ENCODE measurements at regions not wholly inside any gene's neighbourhood (a gene's known extent, or its start where the extent isn't known, plus 50 kb on each side); places are given as distances from the start of the nearest gene placed in this dataset.
A peak's percentile ranks its signal among the peaks of the same experiment; 100 is the strongest.

GRCh38 chr5:143459433-143459832 lies 55.9 kb upstream of the NR3C1 start:
- no peak overlapping the region for H2AFZ ChIP-seq (ENCODE audit: control insufficient read depth, low read length)
- no peak overlapping the region for H3K4me3 ChIP-seq (ENCODE audit: control insufficient read depth in 2 of 3, extremely low read depth in 1 of 3, insufficient read depth in 2 of 3, low read depth in 1 of 3, low read length in 3 of 3)
- dilution Hi-C loops (cut with MboI; ENCODE audit: extremely low pct_ligation_motif_present, low sequenced_read_pairs): no loop called here
- no peak overlapping the region for H3K27ac ChIP-seq (ENCODE audit: control insufficient read depth, insufficient read depth, low read length)
- no peak overlapping the region for H3K4me2 ChIP-seq (ENCODE audit: control insufficient read depth, extremely low read depth, insufficient read depth, low read depth, low read length)
- FAIRE-seq: no peak
- H3K36me3 ChIP-seq (ENCODE audit: control insufficient read depth in 2 of 2, extremely low read depth in 1 of 2, insufficient read depth in 2 of 2, low read length in 2 of 2): no peaks in the 10 kb centered on the region
- no peaks in the 10 kb centered on the region for H3K27me3 ChIP-seq (ENCODE audit: control insufficient read depth, extremely low read depth, insufficient read depth, low read length)
- H4K20me1 ChIP-seq (ENCODE audit: control insufficient read depth, extremely low read depth, insufficient read depth, low read length): no peaks in the 10 kb centered on the region
- no peak overlapping the region for H3K9ac ChIP-seq (ENCODE audit: control insufficient read depth, extremely low read depth, insufficient read depth, low read length)
- H3K9me3 ChIP-seq (ENCODE audit: control insufficient read depth, low read depth, low read length): no peaks in the 10 kb centered on the region
- no peaks in the 10 kb centered on the region for H3K79me2 ChIP-seq (ENCODE audit: control insufficient read depth, insufficient read depth, low read length)
- no peak for DNase-seq (ENCODE audit: low read depth, low spot score)
- TF ChIP-seq CTCF (optimal IDR thresholded peaks at IDR 0.05 in 1 of 3, IDR thresholded peaks at IDR 0.05 in 1 of 3, conservative IDR thresholded peaks at IDR 0.05 in 1 of 3; ENCODE audit: extremely low read depth in 1 of 3, insufficient read depth in 2 of 3, low read length in 3 of 3): no peak
- no peak for TF ChIP-seq EZH2 (IDR thresholded peaks at IDR 0.05; ENCODE audit: low read length)
- H3K4me1 ChIP-seq (ENCODE audit: control insufficient read depth, extremely low read depth, insufficient read depth, low read length): peaks cover 8% of the 10 kb centered on the region
- no peaks in the 10 kb centered on the region for H3K9me1 ChIP-seq (ENCODE audit: control insufficient read depth, extremely low read depth, insufficient read depth, low read length)

GRCh38 chr5:143456952-143457547 lies 53.6 kb upstream of the NR3C1 start:
- dilution Hi-C loops (cut with MboI; ENCODE audit: extremely low pct_ligation_motif_present, low sequenced_read_pairs): no loop called here
- no peaks in the 10 kb centered on the region for H4K20me1 ChIP-seq (ENCODE audit: control insufficient read depth, extremely low read depth, insufficient read depth, low read length)
- no peak for TF ChIP-seq CTCF (optimal IDR thresholded peaks at IDR 0.05 in 1 of 3, IDR thresholded peaks at IDR 0.05 in 1 of 3, conservative IDR thresholded peaks at IDR 0.05 in 1 of 3; ENCODE audit: extremely low read depth in 1 of 3, insufficient read depth in 2 of 3, low read length in 3 of 3)
- TF ChIP-seq EZH2 (IDR thresholded peaks at IDR 0.05; ENCODE audit: low read length): no peak
- H3K27me3 ChIP-seq (ENCODE audit: control insufficient read depth, extremely low read depth, insufficient read depth, low read length): no peaks in the 10 kb centered on the region
- DNase-seq (ENCODE audit: low read depth, low spot score): no peak
- H3K27ac ChIP-seq (ENCODE audit: control insufficient read depth, insufficient read depth, low read length): no peak overlapping the region
- no peak overlapping the region for H3K4me2 ChIP-seq (ENCODE audit: control insufficient read depth, extremely low read depth, insufficient read depth, low read depth, low read length)
- H3K9me1 ChIP-seq (ENCODE audit: control insufficient read depth, extremely low read depth, insufficient read depth, low read length): no peaks in the 10 kb centered on the region
- H3K9ac ChIP-seq (ENCODE audit: control insufficient read depth, extremely low read depth, insufficient read depth, low read length): no peak overlapping the region
- peaks cover 8% of the 10 kb centered on the region for H3K4me1 ChIP-seq (ENCODE audit: control insufficient read depth, extremely low read depth, insufficient read depth, low read length)
- no peaks in the 10 kb centered on the region for H3K9me3 ChIP-seq (ENCODE audit: control insufficient read depth, low read depth, low read length)
- H3K36me3 ChIP-seq (ENCODE audit: control insufficient read depth in 2 of 2, extremely low read depth in 1 of 2, insufficient read depth in 2 of 2, low read length in 2 of 2): no peaks in the 10 kb centered on the region
- peak overlapping the region; percentile 32 for H2AFZ ChIP-seq (ENCODE audit: control insufficient read depth, low read length)
- H3K79me2 ChIP-seq (ENCODE audit: control insufficient read depth, insufficient read depth, low read length): no peaks in the 10 kb centered on the region
- no peak overlapping the region for H3K4me3 ChIP-seq (ENCODE audit: control insufficient read depth in 2 of 3, extremely low read depth in 1 of 3, insufficient read depth in 2 of 3, low read depth in 1 of 3, low read length in 3 of 3)
- peak; percentile 41 for FAIRE-seq
